Gastroesophageal sphincter (tissue), 4 donors: ENCODE measurements at regions not wholly inside any gene's neighbourhood (a gene's known extent, or its start where the extent isn't known, plus 50 kb on each side); places are given as distances from the start of the nearest gene placed in this dataset.
"Not testable (repeated sequence)": the region's sequence is repeated elsewhere in the genome, so short reads cannot be mapped to it uniquely, and the experiment has no call there.

Experiments used
- ATAC-seq: fragments of 150-250 bp; one replicate; pipeline ENCODE4 v1.9.1; 2016; ENCODE audit warnings: mild to moderate bottlenecking, moderate library complexity
- H3K27ac ChIP-seq, 4 donors: fragments of 200-600 bp; sonication (generic) in 3 of 4; 1 replicate in 3 of 4; 2 replicates in 1 of 4; pipeline ENCODE4 v1.5.1; 2016 to 2019
- H3K27me3 ChIP-seq: fragments of 200-600 bp; sonication (generic); one replicate; pipeline ENCODE4 v1.5.1; 2019
- H3K36me3 ChIP-seq, 2 donors: fragments of 200-600 bp; sonication (generic); one replicate each; pipeline ENCODE4 v1.5.1; 2019; ENCODE audit warnings: control low read depth in 1 of 2
- H3K4me1 ChIP-seq, 3 donors: fragments of 200-600 bp; sonication (generic); 1 replicate in 2 of 3; 2 replicates in 1 of 3; pipeline ENCODE4 v1.5.1; 2016 to 2019; ENCODE audit warnings: control low read depth in 2 of 3
- H3K4me3 ChIP-seq, 2 donors: fragments of 200-600 bp; sonication (generic); one replicate each; pipeline ENCODE4 v1.5.1; 2019; ENCODE audit warnings: mild to moderate bottlenecking in 1 of 2, moderate library complexity in 1 of 2
- H3K9me3 ChIP-seq, 3 donors: fragments of 200-600 bp; sonication (generic); one replicate each; pipeline ENCODE4 v1.5.1; 2017 to 2019; ENCODE audit warnings: control low read depth in 2 of 3
- EP300 ChIP-seq: sonication (generic); formaldehyde crosslinking; IDR thresholded peaks from one replicate; pipeline ENCODE4 v1.6.1; 2017; ENCODE audit warnings: antibody characterized with exemption, mild to moderate bottlenecking
- POLR2A ChIP-seq, 2 donors: fragments of 450-650 bp; IDR thresholded peaks; one replicate each; pipeline ENCODE4 v1.6.1; 2017; ENCODE audit warnings: antibody characterized with exemption in 2 of 2, mild to moderate bottlenecking in 2 of 2, moderate library complexity in 1 of 2
- POLR2AphosphoS5 ChIP-seq: sonication (generic); formaldehyde crosslinking; IDR thresholded peaks from one replicate; pipeline ENCODE4 v1.6.1; 2017; ENCODE audit warnings: antibody characterized with exemption
- WGBS, 2 donors: methylation state at CpG; one replicate each; pipeline ENCODE4 v1.1.5; 2018; ENCODE audit warnings: low coverage in 1 of 2; 5-methylcytosine and 5-hydroxymethylcytosine counted together
- TF ChIP-seq, protein P1 (sequence below), 4 experiments: fragments of 200-600 bp in 2 of 4; fragments of 450-650 bp in 2 of 4; sonication (generic) in 1 of 4; IDR thresholded peaks; one replicate each; pipeline ENCODE4 v1.5.1; 2017 to 2019; ENCODE audit warnings: antibody characterized with exemption in 4 of 4, mild to moderate bottlenecking in 2 of 4, moderate library complexity in 2 of 4

DNA sequence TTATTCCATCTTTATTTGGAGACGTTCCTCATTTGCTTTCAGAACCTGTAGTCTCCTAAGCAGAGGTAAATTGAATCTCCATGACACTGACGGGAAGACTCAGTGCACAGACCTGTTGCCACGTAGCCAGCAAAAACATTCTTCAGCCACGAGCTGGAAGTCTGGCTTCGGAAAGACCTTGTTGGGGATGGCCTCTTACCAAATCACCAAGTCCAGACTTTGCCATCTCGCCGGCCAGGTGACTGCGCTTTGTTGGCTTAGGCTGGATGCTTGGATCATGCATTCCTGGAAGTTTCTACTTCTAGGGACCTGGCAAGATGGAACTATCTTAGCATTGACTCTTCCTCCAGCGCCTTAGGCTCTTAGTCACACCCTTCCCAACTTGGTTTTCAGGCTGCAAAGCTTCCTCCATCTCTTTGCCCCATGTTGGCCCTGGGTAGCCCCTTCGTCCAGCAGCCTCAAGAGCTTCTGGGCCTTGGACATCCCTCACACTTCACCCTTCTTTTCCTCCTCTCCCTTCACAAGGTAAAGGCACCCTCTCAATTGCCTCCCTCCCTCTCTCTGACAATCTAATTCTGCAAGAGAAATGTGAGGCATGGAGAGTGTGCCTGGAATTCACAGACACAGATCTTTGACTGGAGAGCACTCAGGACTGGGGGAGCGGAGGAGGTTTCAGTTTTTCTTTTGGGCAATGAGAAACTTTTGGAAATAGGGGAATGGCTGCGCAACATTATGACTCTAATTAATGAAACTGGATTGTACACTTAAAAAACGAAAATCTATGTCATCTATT lies 451.9 kb upstream of the MKI67 start:
- H3K4me3 ChIP-seq = no peak overlapping the region
- H3K4me1 ChIP-seq = no peaks in the 10 kb centered on the region
- no peak for ATAC-seq
- H3K36me3 ChIP-seq = no peaks in the 10 kb centered on the region
- 91 to 92% methylated on average over 7 to 10 of the region's 13 CpGs for WGBS, 2 donors
- no peak overlapping the region for H3K27ac ChIP-seq
- H3K27me3 ChIP-seq = peaks cover 19% of the 10 kb centered on the region
- H3K9me3 ChIP-seq = no peaks in the 10 kb centered on the region
- TF ChIP-seq, protein P1, sequence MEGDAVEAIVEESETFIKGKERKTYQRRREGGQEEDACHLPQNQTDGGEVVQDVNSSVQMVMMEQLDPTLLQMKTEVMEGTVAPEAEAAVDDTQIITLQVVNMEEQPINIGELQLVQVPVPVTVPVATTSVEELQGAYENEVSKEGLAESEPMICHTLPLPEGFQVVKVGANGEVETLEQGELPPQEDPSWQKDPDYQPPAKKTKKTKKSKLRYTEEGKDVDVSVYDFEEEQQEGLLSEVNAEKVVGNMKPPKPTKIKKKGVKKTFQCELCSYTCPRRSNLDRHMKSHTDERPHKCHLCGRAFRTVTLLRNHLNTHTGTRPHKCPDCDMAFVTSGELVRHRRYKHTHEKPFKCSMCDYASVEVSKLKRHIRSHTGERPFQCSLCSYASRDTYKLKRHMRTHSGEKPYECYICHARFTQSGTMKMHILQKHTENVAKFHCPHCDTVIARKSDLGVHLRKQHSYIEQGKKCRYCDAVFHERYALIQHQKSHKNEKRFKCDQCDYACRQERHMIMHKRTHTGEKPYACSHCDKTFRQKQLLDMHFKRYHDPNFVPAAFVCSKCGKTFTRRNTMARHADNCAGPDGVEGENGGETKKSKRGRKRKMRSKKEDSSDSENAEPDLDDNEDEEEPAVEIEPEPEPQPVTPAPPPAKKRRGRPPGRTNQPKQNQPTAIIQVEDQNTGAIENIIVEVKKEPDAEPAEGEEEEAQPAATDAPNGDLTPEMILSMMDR (IDR thresholded peaks at IDR 0.05) = no peak
- TF ChIP-seq POLR2AphosphoS5 = no peak

DNA sequence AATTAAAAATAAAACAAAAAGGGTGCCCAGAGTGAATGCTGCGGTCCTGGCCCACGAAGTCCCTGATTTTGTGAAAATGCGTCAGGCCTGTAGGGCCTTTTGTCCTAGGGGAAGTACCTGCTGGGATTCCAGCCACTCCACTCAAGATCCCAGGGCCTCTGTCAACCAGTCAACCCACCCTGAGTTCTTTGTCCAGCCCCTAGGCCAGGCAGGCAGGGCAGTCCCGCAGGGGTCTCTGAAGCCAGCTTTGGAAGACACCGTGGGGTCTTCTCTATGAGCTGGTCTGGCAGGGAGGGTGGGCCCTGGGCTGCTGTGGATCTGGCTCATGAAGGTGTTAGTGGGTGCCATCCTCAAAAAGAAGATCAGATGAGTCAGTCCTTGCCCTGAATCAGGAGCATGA lies 452.5 kb upstream of the MKI67 start:
- no peak overlapping the region for H3K4me3 ChIP-seq
- 92 to 100% methylated on average over 2 to 4 of the region's 5 CpGs for WGBS, 2 donors
- no peaks in the 10 kb centered on the region for H3K4me1 ChIP-seq
- ATAC-seq = no peak
- peaks cover 13% of the 10 kb centered on the region for H3K27me3 ChIP-seq
- H3K36me3 ChIP-seq = no peaks in the 10 kb centered on the region
- no peaks in the 10 kb centered on the region for H3K9me3 ChIP-seq
- no peak overlapping the region for H3K27ac ChIP-seq
- TF ChIP-seq POLR2A (IDR thresholded peaks at IDR 0.05) = no peak
- TF ChIP-seq, protein P1 (IDR thresholded peaks at IDR 0.05) = no peak

GRCh38 chr10:128579280-128579865 lies 453.1 kb upstream of the MKI67 start:
- Histone ChIP-seq H3K27me3 (peaks cover 10% of the 10 kb centered on the region), H3K4me3 (no peak overlapping the region), H3K36me3 (no peaks in the 10 kb centered on the region), H3K4me1 (no peaks in the 10 kb centered on the region), H3K27ac (no peak overlapping the region), H3K9me3 (no peaks in the 10 kb centered on the region)
- TF ChIP-seq POLR2A (IDR thresholded peaks at IDR 0.05) (no peak), POLR2AphosphoS5 (no peak), EP300 (no peak)
- TF ChIP-seq, protein P1 (IDR thresholded peaks at IDR 0.05) = no peak
- ATAC-seq = no peak
- 44 to 45% methylated on average over 1 to 8 of the region's 8 CpGs for WGBS, 2 donors

- no peaks in the 10 kb centered on the region for H3K36me3 ChIP-seq
- ATAC-seq = no peak
- H3K27ac ChIP-seq = no peak overlapping the region
- WGBS, 2 donors = 67 to 96% methylated on average over 3 of the region's 3 CpGs
- no peaks in the 10 kb centered on the region for H3K9me3 ChIP-seq
- no peak overlapping the region for H3K4me3 ChIP-seq
- H3K27me3 ChIP-seq = peaks cover 6% of the 10 kb centered on the region
- TF ChIP-seq, protein P1 (IDR thresholded peaks at IDR 0.05) = no peak
- TF ChIP-seq POLR2A (IDR thresholded peaks at IDR 0.05) (no peak), POLR2AphosphoS5 (no peak), EP300 (no peak)
- H3K4me1 ChIP-seq = no peaks in the 10 kb centered on the region
These were observed 453.7 kb upstream of the MKI67 start for GRCh38 chr10:128579901-128580300.

GRCh38 chr10:128583125-128583524 lies 456.9 kb upstream of the MKI67 start:
- not testable (repeated sequence) for ATAC-seq

DNA sequence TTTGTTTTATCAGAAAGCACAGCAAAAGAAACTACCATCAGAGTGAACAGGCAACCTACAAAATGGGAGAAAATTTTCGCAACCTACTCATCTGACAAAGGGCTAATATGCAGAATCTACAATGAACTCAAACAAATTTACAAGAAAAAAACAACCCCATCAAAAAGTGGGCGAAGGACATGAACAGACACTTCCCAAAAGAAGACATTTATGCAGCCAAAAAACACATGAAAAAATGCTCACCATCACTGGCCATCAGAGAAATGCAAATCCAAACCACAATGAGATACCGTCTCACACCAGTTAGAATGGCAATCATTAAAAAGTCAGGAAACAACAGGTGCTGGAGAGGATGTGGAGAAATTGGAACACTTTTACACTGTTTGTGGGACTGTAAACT lies 460.4 kb upstream of the MKI67 start:
- not testable (repeated sequence) for H3K27ac ChIP-seq, H3K27me3 ChIP-seq, H3K4me3 ChIP-seq, ATAC-seq, H3K4me1 ChIP-seq, H3K36me3 ChIP-seq, H3K9me3 ChIP-seq
- 100% methylated on average over 1 of the region's 3 CpGs; no CpG with 5 or more reads in 1 of the 2 donors for WGBS, 2 donors

More at GRCh38 chr10:128583125-128583524, 456.9 kb upstream of the MKI67 start:
- not testable (repeated sequence) for H3K4me3 ChIP-seq, H3K4me1 ChIP-seq, H3K27ac ChIP-seq, H3K27me3 ChIP-seq, H3K36me3 ChIP-seq, H3K9me3 ChIP-seq
- 90 to 100% methylated on average over 2 of the region's 2 CpGs for WGBS, 2 donors
